ENCODE measurements at regions not wholly inside any gene's neighbourhood (a gene's known extent, or its start where the extent isn't known, plus 50 kb on each side); places are given as distances from the start of the nearest gene placed in this dataset.

- WGBS, 5 donors = 74 to 90% (median 82%) methylated on average over 6 of the region's 6 CpGs
- intact Hi-C loops (cut with DNase I; ENCODE audit: low total_unique reads) = no loop called here
- Histone ChIP-seq H3K27me3 (replicated peaks in 1 of 7) (no peaks in the 10 kb centered on the region), H3K4me1 (no peaks in the 10 kb centered on the region), H3K36me3 (no peaks in the 10 kb centered on the region), H3K4me3 (no peak overlapping the region), H3K9me3 (no peaks in the 10 kb centered on the region), H3K27ac (no peak overlapping the region)
- no peak for TF ChIP-seq CTCF (IDR thresholded peaks at IDR 0.05 in 8 of 11, conservative IDR thresholded peaks at IDR 0.05 in 3 of 11)
- TF ChIP-seq POLR2AphosphoS5 (IDR thresholded peaks at IDR 0.05) = no peak
- TF ChIP-seq POLR2A (IDR thresholded peaks at IDR 0.05) = no peak
- DNase-seq = no peak
Measured at GRCh38 chr10:21234761-21235160, 290.7 kb downstream of the SKIDA1 start.

GRCh38 chr10:21230219-21230618, 295.3 kb downstream of the SKIDA1 start:
- H3K4me3 ChIP-seq = no peak overlapping the region
- H3K36me3 ChIP-seq = no peaks in the 10 kb centered on the region
- no peaks in the 10 kb centered on the region for H3K9me3 ChIP-seq
- DNase-seq = no peak
- no peak overlapping the region for H3K27ac ChIP-seq
- no peaks in the 10 kb centered on the region for H3K4me1 ChIP-seq
- intact Hi-C loops (cut with DNase I; ENCODE audit: low total_unique reads) = no loop called here
- H3K27me3 ChIP-seq (replicated peaks in 1 of 7) = no peaks in the 10 kb centered on the region
- no peak for TF ChIP-seq POLR2AphosphoS5 (IDR thresholded peaks at IDR 0.05)
- TF ChIP-seq CTCF (IDR thresholded peaks at IDR 0.05 in 8 of 11, conservative IDR thresholded peaks at IDR 0.05 in 3 of 11) = no peak
- no peak for TF ChIP-seq POLR2A (IDR thresholded peaks at IDR 0.05)

- DNase-seq = no peak
- TF ChIP-seq POLR2A (IDR thresholded peaks at IDR 0.05) (no peak), CTCF (IDR thresholded peaks at IDR 0.05 in 8 of 11, conservative IDR thresholded peaks at IDR 0.05 in 3 of 11) (no peak), POLR2AphosphoS5 (IDR thresholded peaks at IDR 0.05) (no peak)
- WGBS, 5 donors = 92 to 95% (median 93%) methylated on average over 10 of the region's 10 CpGs
- no peaks in the 10 kb centered on the region for H3K4me1 ChIP-seq
- H3K36me3 ChIP-seq = no peaks in the 10 kb centered on the region
- no peak overlapping the region for H3K27ac ChIP-seq
- intact Hi-C loops (cut with DNase I; ENCODE audit: low total_unique reads) = no loop called here
- peaks cover 0 to 4% (median 0%) of the 10 kb centered on the region in 8 donors for H3K9me3 ChIP-seq
- H3K4me3 ChIP-seq = no peak overlapping the region
- no peaks in the 10 kb centered on the region for H3K27me3 ChIP-seq (replicated peaks in 1 of 7)
Measured at GRCh38 chr10:21217748-21218367, 307.6 kb downstream of the SKIDA1 start.

GRCh38 chr10:21217107-21217506, 308.4 kb downstream of the SKIDA1 start:
- no peak overlapping the region for H3K27ac ChIP-seq
- no peaks in the 10 kb centered on the region for H3K27me3 ChIP-seq (replicated peaks in 1 of 7)
- no peak for TF ChIP-seq POLR2AphosphoS5 (IDR thresholded peaks at IDR 0.05)
- no peak for TF ChIP-seq POLR2A (IDR thresholded peaks at IDR 0.05)
- no peak for TF ChIP-seq CTCF (IDR thresholded peaks at IDR 0.05 in 8 of 11, conservative IDR thresholded peaks at IDR 0.05 in 3 of 11)
- peaks cover 0 to 4% (median 0%) of the 10 kb centered on the region in 8 donors for H3K9me3 ChIP-seq
- DNase-seq = no peak
- intact Hi-C loops (cut with DNase I; ENCODE audit: low total_unique reads) = no loop called here
- no peak overlapping the region for H3K4me3 ChIP-seq
- no peaks in the 10 kb centered on the region for H3K4me1 ChIP-seq
- no peaks in the 10 kb centered on the region for H3K36me3 ChIP-seq
- 67 to 85% (median 82%) methylated on average over 3 of the region's 3 CpGs for WGBS, 5 donors
